Ovary (tissue), 3 donors: ENCODE measurements at regions not wholly inside any gene's neighbourhood (a gene's known extent, or its start where the extent isn't known, plus 50 kb on each side); places are given as distances from the start of the nearest gene placed in this dataset.

Experiments
- EP300 ChIP-seq: sonication (generic); formaldehyde crosslinking; IDR thresholded peaks from one replicate; pipeline ENCODE4 v1.6.1; 2017; ENCODE audit warnings: antibody characterized with exemption
- POLR2A ChIP-seq: fragments of 450-650 bp; IDR thresholded peaks from one replicate; pipeline ENCODE4 v1.6.1; 2017; ENCODE audit warnings: antibody characterized with exemption, mild to moderate bottlenecking, moderate library complexity
- TF ChIP-seq, protein P1 (sequence below), 3 donors: fragments of 450-650 bp in 2 of 3; fragments of 200-600 bp in 1 of 3; IDR thresholded peaks; one replicate each; pipeline versions ENCODE4 v1.5.1 to v1.8.0; 2016 to 2022; ENCODE audit warnings: antibody characterized with exemption in 3 of 3, mild to moderate bottlenecking in 1 of 3
- donor health status: DM: no; HTN: no; CAD: no.

DNA sequence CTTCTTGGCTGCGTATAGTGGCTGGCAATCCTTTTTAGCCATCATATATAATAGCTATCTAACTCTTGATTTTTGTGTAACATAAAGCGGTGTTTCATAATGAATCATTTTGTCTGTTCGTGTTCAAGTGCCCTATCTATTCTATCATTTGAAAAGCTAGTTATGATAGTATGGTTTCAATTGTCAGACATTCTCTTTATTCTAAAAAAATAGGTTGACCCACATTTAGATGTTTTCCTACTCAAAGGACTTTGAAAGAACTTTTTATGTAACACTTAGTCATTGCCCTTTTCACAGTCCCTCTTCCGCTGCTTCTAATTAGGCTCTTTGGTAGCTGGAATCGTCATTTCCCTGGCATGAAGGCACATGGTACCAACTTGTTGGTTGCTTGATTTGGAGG lies 272.2 kb upstream of the B3GALT2 start:
- TF ChIP-seq, protein P1, sequence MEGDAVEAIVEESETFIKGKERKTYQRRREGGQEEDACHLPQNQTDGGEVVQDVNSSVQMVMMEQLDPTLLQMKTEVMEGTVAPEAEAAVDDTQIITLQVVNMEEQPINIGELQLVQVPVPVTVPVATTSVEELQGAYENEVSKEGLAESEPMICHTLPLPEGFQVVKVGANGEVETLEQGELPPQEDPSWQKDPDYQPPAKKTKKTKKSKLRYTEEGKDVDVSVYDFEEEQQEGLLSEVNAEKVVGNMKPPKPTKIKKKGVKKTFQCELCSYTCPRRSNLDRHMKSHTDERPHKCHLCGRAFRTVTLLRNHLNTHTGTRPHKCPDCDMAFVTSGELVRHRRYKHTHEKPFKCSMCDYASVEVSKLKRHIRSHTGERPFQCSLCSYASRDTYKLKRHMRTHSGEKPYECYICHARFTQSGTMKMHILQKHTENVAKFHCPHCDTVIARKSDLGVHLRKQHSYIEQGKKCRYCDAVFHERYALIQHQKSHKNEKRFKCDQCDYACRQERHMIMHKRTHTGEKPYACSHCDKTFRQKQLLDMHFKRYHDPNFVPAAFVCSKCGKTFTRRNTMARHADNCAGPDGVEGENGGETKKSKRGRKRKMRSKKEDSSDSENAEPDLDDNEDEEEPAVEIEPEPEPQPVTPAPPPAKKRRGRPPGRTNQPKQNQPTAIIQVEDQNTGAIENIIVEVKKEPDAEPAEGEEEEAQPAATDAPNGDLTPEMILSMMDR (IDR thresholded peaks at IDR 0.05), result no peak
- TF ChIP-seq POLR2A, result no peak
- no peak for TF ChIP-seq EP300
